GM12878 (cell line): ENCODE measurements at regions not wholly inside any gene's neighbourhood (a gene's known extent, or its start where the extent isn't known, plus 50 kb on each side); places are given as distances from the start of the nearest gene placed in this dataset.

Experiments
- ATAC-seq: fragments of 200-7000 bp; cut with Tn5 transposase; 3 replicates; pipeline ENCODE4 v1.9.1; 2020; ENCODE audit warnings: mild to moderate bottlenecking, moderate library complexity
- BruUV-seq: library from RNA; stranded (reverse); fragments of 400-500 nt; replicated peaks from 2 replicates; lab custom pipeline; 2021; lab: Mats Ljungman, UMichigan
- CTCF ChIA-PET: fragments of 300-600 bp; sonication (Branson Sonifier 250); formaldehyde crosslinking; extraction: SDS; loops from one replicate; lab custom pipeline; 2021; ENCODE audit warnings: inconsistent platforms; lab: Yijun Ruan, JAX
- POLR2A ChIA-PET: fragments of 350-600 bp; formaldehyde crosslinking; extraction: SDS; loops from one replicate; lab custom pipeline; 2021; ENCODE audit warnings: inconsistent platforms; lab: Charles Lee
- RAD21 ChIA-PET: fragments of 300-600 bp; sonication (Branson Sonifier 250); formaldehyde crosslinking; loops from one replicate; lab custom pipeline; 2023; ENCODE audit warnings: antibody characterized with exemption; ENCODE audit not compliant: unreplicated experiment; lab: Charles Lee
- SMC1A ChIA-PET: fragments of 300-600 bp; sonication (Branson Sonifier 250); formaldehyde crosslinking; loops from one replicate; lab custom pipeline; 2023; ENCODE audit not compliant: unreplicated experiment, uncharacterized antibody; lab: Charles Lee
- DNase-seq: peaks from one replicate; pipeline ENCODE4 v3.0.0-alpha.2; 2011; ENCODE audit warnings: low read depth, low spot score
- FAIRE-seq: peaks from 3 replicates; lab custom pipeline; 2011; peaks lifted over from hg19 to GRCh38; lab: Jason Lieb, UNC
- H2AFZ ChIP-seq: 2 replicates; pipeline ENCODE4 v1.6.0; 2011; ENCODE audit warnings: low read depth, low read length, control low read depth; ENCODE audit not compliant: control insufficient read depth
- H3K27ac ChIP-seq: 2 replicates; pipeline ENCODE4 v1.5.1; 2011; ENCODE audit warnings: control low read depth; ENCODE audit not compliant: control insufficient read depth, insufficient read depth
- H3K27me3 ChIP-seq, 2 experiments: replicated peaks in 1 of 2; 2 replicates each; pipeline versions ENCODE4 v1.6.0 to v1.6.1; 2011; ENCODE audit warnings: low read length in 1 of 2; ENCODE audit not compliant: control insufficient read depth in 2 of 2, insufficient read depth in 2 of 2
- H3K36me3 ChIP-seq, 2 experiments: 2 replicates each; pipeline ENCODE4 v1.5.1; 2011; ENCODE audit warnings: low read length in 1 of 2; ENCODE audit not compliant: control insufficient read depth in 2 of 2, insufficient read depth in 2 of 2
- H3K4me1 ChIP-seq: 2 replicates; pipeline ENCODE4 v1.6.1; 2011; ENCODE audit warnings: mild to moderate bottlenecking, low read length, moderate library complexity, mixed read lengths; ENCODE audit not compliant: control insufficient read depth, insufficient read depth
- H3K4me2 ChIP-seq: 2 replicates; pipeline ENCODE4 v1.6.0; 2011; ENCODE audit warnings: control low read depth; ENCODE audit not compliant: control insufficient read depth, insufficient read depth
- H3K4me3 ChIP-seq: fragments of 200-600 bp; sonication (generic); 2 replicates; pipeline ENCODE4 v1.5.1; 2016
- H3K79me2 ChIP-seq: 2 replicates; pipeline ENCODE4 v1.6.0; 2011; ENCODE audit warnings: low read length; ENCODE audit not compliant: control insufficient read depth, insufficient read depth
- H3K9ac ChIP-seq: 2 replicates; pipeline ENCODE4 v1.8.0; 2011; ENCODE audit warnings: low read length, control low read depth, mixed read lengths; ENCODE audit not compliant: control insufficient read depth, insufficient read depth
- H3K9me3 ChIP-seq: replicated peaks from 3 replicates; pipeline ENCODE4 v1.5.1; 2011; ENCODE audit warnings: mild to moderate bottlenecking, low read length; ENCODE audit not compliant: control insufficient read depth, insufficient read depth
- H4K20me1 ChIP-seq: 2 replicates; pipeline ENCODE4 v1.6.0; 2011; ENCODE audit not compliant: control insufficient read depth, insufficient read depth
- ATF3 ChIP-seq: IDR thresholded peaks from 2 replicates; pipeline ENCODE4 v1.6.1; 2011; ENCODE audit warnings: low read depth, mild to moderate bottlenecking, low read length, moderate library complexity, borderline replicate concordance; ENCODE audit errors: extremely low read depth
- CBX3 ChIP-seq: fragments of 200-600 bp; sonication (generic); IDR thresholded peaks from 2 replicates; pipeline ENCODE4 v1.6.1; 2016; ENCODE audit warnings: low read depth, borderline replicate concordance
- GATAD2B ChIP-seq: fragments of 450-650 bp; conservative IDR thresholded peaks from 2 replicates; pipeline ENCODE4 v1.6.1; 2017; ENCODE audit warnings: low read depth, mild to moderate bottlenecking, moderate library complexity
- KDM1A ChIP-seq: fragments of 200-600 bp; sonication (generic); IDR thresholded peaks from 2 replicates; pipeline ENCODE4 v1.6.1; 2016; ENCODE audit warnings: borderline replicate concordance
- POLR2AphosphoS5 ChIP-seq: IDR thresholded peaks from 2 replicates; pipeline ENCODE4 v1.6.1; 2011; ENCODE audit warnings: mild to moderate bottlenecking, low read length, inconsistent platforms
- ZBTB33 ChIP-seq: fragments of 450-650 bp; IDR thresholded peaks from 2 replicates; pipeline ENCODE4 v1.6.1; 2017; ENCODE audit warnings: mild to moderate bottlenecking
- WGBS: methylation state at CpG from one replicate; pipeline ENCODE4 v1.1.6; 2016; ENCODE audit warnings: low lambda C conversion rate; ENCODE audit not compliant: insufficient replicate concordance, insufficient coverage; ENCODE audit errors: missing lambda C conversion rate; 5-methylcytosine and 5-hydroxymethylcytosine counted together
- in situ Hi-C: fragments of 300-500 bp; cut with MboI; formaldehyde crosslinking; loops from 9 replicates; pipeline ENCODE4 v1.14.3; 2018; ENCODE audit warnings: mixed read lengths
- intact Hi-C: fragments of 100-400 bp; cut with micrococcal nuclease; formaldehyde crosslinking; loops from one replicate; pipeline ENCODE4 v1.14.2; 2022; ENCODE audit not compliant: unreplicated experiment

- TF ChIP-seq ATF3 = no peak
- no peak for TF ChIP-seq CBX3
- TF ChIP-seq GATAD2B = no peak
- no peak for TF ChIP-seq KDM1A
- TF ChIP-seq, all 136 proteins: peak for 0
Observed at GRCh38 chr13:78402708-78403400, 200.5 kb downstream of the POU4F1 start (continued).

GRCh38 chr13:78401873-78402707 lies 201.3 kb downstream of the POU4F1 start:
- no peak overlapping the region for H3K9ac ChIP-seq
- RAD21 ChIA-PET = no interaction called here
- no peak overlapping the region for H3K27ac ChIP-seq
- SMC1A ChIA-PET = interaction anchor here (0.6 to 1.6 kb wide), 3 partner anchors 7 to 58 kb away, joined by 3 to 4 read pairs (median 3); no protein-coding TSS in a partner anchor
- no peaks in the 10 kb centered on the region for H3K79me2 ChIP-seq
- no peaks in the 10 kb centered on the region for H3K36me3 ChIP-seq
- 87% methylated on average over 7 of the region's 7 CpGs for WGBS
- in situ Hi-C loops = no loop called here
- no peaks in the 10 kb centered on the region; the same call in 2 of the 3 replicates for H3K9me3 ChIP-seq
- no peak overlapping the region for H2AFZ ChIP-seq
- CTCF ChIA-PET = interaction anchor here (0.5 to 1.5 kb wide), 5 partner anchors 8 to 471 kb away, joined by 3 to 4 read pairs (median 3); no protein-coding TSS in a partner anchor
- no peak for ATAC-seq
- no peak overlapping the region for H3K4me3 ChIP-seq
- DNase-seq = no peak
- H4K20me1 ChIP-seq = no peaks in the 10 kb centered on the region
- BruUV-seq = no TSS peak
- peaks cover 21% of the 10 kb centered on the region for H3K4me1 ChIP-seq
- no peak for FAIRE-seq
- POLR2A ChIA-PET = interaction anchor here (0.9 kb wide), 1 partner anchor 202 kb away, joined by 3 read pairs; no protein-coding TSS in a partner anchor
- no peak overlapping the region for H3K4me2 ChIP-seq
- intact Hi-C loops = no loop called here
- H3K27me3 ChIP-seq = no peaks in the 10 kb centered on the region
- TF ChIP-seq ZBTB33 (no peak), POLR2AphosphoS5 (no peak)
